SK-N-SH (cell line): ENCODE measurements at regions not wholly inside any gene's neighbourhood (a gene's known extent, or its start where the extent isn't known, plus 50 kb on each side); places are given as distances from the start of the nearest gene placed in this dataset.

Source experiments
- EP300 ChIP-seq, 2 experiments: IDR thresholded peaks; 2 replicates each; pipeline versions ENCODE4 v1.4.0 to v1.6.1; 2012; ENCODE audit warnings: borderline replicate concordance in 1 of 2, low read depth in 1 of 2, low read length in 1 of 2
- EZH2phosphoT487 ChIP-seq: fragments of 200-600 bp; sonication (generic); IDR thresholded peaks from 2 replicates; pipeline ENCODE4 v1.6.1; 2017; ENCODE audit warnings: low read depth, mixed run types, mild to moderate bottlenecking, antibody characterized with exemption, moderate library complexity, borderline replicate concordance
- GABPA ChIP-seq: IDR thresholded peaks from 2 replicates; pipeline ENCODE4 v1.4.0; 2012; ENCODE audit warnings: low read depth, mild to moderate bottlenecking
- RAD21 ChIP-seq: IDR thresholded peaks from 2 replicates; pipeline ENCODE4 v1.6.1; 2012; ENCODE audit warnings: mild to moderate bottlenecking, low read length
- RFX5 ChIP-seq: IDR thresholded peaks from 2 replicates; pipeline ENCODE4 v1.6.1; 2012; ENCODE audit warnings: mild to moderate bottlenecking, improper control_type of control experiment, low read length
- SIN3A ChIP-seq: IDR thresholded peaks from 2 replicates; pipeline ENCODE4 v1.6.1; 2012; ENCODE audit warnings: low read depth, mild to moderate bottlenecking, low read length, moderate library complexity, borderline replicate concordance
- TAF1 ChIP-seq: IDR thresholded peaks from 2 replicates; pipeline ENCODE4 v1.6.1; 2012; ENCODE audit warnings: low read depth, mild to moderate bottlenecking, low read length, moderate library complexity, borderline replicate concordance
- TF ChIP-seq, protein P1 (sequence below): fragments of 200-600 bp; sonication (generic); IDR thresholded peaks from 2 replicates; pipeline ENCODE4 v1.6.1; 2017; ENCODE audit warnings: antibody characterized with exemption, mild to moderate bottlenecking, moderate library complexity
- TF ChIP-seq, protein P2 (sequence below): fragments of 150-350 bp; IDR thresholded peaks from 2 replicates; pipeline ENCODE4 v1.6.1; 2016; ENCODE audit warnings: mild to moderate bottlenecking, low read depth, low read length

DNA sequence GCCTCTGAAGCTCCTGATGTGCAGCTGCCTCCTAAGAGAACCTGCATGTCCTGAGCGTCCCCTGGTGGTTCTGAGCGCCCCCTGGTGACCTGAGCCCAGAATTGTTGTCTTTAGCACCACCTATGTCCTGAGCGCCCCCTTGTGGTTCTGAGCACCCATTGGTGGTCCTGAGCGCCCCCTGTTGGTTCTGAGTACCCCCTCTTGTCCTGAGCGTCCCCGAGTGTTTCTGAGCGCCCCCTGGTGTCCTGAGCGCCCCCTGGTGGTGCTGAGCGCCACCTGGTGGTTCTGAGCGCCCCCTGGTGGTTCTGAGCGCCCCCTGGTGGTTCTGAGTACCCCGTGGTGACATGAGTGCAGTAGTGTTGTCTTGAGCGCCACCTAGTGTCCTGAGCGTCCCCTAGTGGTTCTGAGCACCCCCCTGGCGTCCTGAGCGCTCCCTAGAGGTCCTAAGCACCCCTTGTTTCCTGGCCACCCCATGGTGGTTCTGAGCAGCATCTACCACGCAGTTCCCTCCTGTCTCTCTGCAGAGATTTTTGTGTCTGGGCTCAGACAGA, 782.5 kb downstream of the TMEM121 start:
- TF ChIP-seq SIN3A (no peak), RAD21 (no peak), GABPA (no peak), RFX5 (no peak), EP300 (IDR thresholded peaks at IDR 0.05; ENCODE audit: borderline replicate concordance in 1 of 2, low read depth in 1 of 2, low read length in 1 of 2) (no peak), EZH2phosphoT487 (no peak), TAF1 (no peak)
- TF ChIP-seq, protein P1, sequence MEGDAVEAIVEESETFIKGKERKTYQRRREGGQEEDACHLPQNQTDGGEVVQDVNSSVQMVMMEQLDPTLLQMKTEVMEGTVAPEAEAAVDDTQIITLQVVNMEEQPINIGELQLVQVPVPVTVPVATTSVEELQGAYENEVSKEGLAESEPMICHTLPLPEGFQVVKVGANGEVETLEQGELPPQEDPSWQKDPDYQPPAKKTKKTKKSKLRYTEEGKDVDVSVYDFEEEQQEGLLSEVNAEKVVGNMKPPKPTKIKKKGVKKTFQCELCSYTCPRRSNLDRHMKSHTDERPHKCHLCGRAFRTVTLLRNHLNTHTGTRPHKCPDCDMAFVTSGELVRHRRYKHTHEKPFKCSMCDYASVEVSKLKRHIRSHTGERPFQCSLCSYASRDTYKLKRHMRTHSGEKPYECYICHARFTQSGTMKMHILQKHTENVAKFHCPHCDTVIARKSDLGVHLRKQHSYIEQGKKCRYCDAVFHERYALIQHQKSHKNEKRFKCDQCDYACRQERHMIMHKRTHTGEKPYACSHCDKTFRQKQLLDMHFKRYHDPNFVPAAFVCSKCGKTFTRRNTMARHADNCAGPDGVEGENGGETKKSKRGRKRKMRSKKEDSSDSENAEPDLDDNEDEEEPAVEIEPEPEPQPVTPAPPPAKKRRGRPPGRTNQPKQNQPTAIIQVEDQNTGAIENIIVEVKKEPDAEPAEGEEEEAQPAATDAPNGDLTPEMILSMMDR, result peak; percentile 67
- TF ChIP-seq, protein P2, sequence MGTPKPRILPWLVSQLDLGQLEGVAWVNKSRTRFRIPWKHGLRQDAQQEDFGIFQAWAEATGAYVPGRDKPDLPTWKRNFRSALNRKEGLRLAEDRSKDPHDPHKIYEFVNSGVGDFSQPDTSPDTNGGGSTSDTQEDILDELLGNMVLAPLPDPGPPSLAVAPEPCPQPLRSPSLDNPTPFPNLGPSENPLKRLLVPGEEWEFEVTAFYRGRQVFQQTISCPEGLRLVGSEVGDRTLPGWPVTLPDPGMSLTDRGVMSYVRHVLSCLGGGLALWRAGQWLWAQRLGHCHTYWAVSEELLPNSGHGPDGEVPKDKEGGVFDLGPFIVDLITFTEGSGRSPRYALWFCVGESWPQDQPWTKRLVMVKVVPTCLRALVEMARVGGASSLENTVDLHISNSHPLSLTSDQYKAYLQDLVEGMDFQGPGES, result no peak
